Skeletal muscle tissue (tissue), 3 donors: ENCODE measurements at regions not wholly inside any gene's neighbourhood (a gene's known extent, or its start where the extent isn't known, plus 50 kb on each side); places are given as distances from the start of the nearest gene placed in this dataset.

Source experiments
- H3K27ac ChIP-seq: one replicate; pipeline ENCODE4 v1.7.0; 2013; ENCODE audit warnings: mild to moderate bottlenecking, low read depth, low read length, inconsistent platforms
- H3K27me3 ChIP-seq, 3 donors: one replicate each; pipeline ENCODE4 v1.7.0; 2013; ENCODE audit warnings: low read length in 3 of 3; ENCODE audit not compliant: control insufficient read depth in 3 of 3, insufficient read depth in 3 of 3
- H3K36me3 ChIP-seq, 3 donors: one replicate each; pipeline ENCODE4 v1.7.0; 2013; ENCODE audit warnings: low read length in 3 of 3; ENCODE audit not compliant: control insufficient read depth in 3 of 3, insufficient read depth in 3 of 3
- H3K4me1 ChIP-seq, 3 donors: one replicate each; pipeline ENCODE4 v1.7.0; 2013; ENCODE audit warnings: low read length in 3 of 3, mild to moderate bottlenecking in 3 of 3; ENCODE audit not compliant: control insufficient read depth in 3 of 3, insufficient read depth in 3 of 3
- H3K4me3 ChIP-seq, 3 donors: one replicate each; pipeline ENCODE4 v1.7.0; 2013; ENCODE audit warnings: low read length in 3 of 3
- H3K9ac ChIP-seq, 3 donors: one replicate each; pipeline ENCODE4 v1.7.0; 2013; ENCODE audit warnings: low read length in 3 of 3, mild to moderate bottlenecking in 3 of 3, moderate library complexity in 2 of 3, low read depth in 1 of 3
- H3K9me3 ChIP-seq, 3 donors: one replicate each; pipeline ENCODE4 v1.7.0; 2013; ENCODE audit warnings: low read length in 3 of 3; ENCODE audit not compliant: control insufficient read depth in 3 of 3
- donor health status: Osteomylitis.

- Histone ChIP-seq H3K9me3 (peaks cover 0 to 7% (median 4%) of the 10 kb centered on the region in 3 donors), H3K9ac (no peak overlapping the region), H3K4me3 (no peak overlapping the region), H3K27ac (no peak overlapping the region), H3K36me3 (no peaks in the 10 kb centered on the region), H3K4me1 (no peaks in the 10 kb centered on the region), H3K27me3 (peaks cover 4 to 19% (median 10%) of the 10 kb centered on the region in 3 donors)
Measured at GRCh38 chr22:48567213-48567975, 1260.3 kb downstream of the BRD1 start.

GRCh38 chr22:48566741-48567140 lies 1260.9 kb downstream of the BRD1 start:
- no peak overlapping the region for H3K4me3 ChIP-seq
- H3K27ac ChIP-seq, result no peak overlapping the region

GRCh38 chr22:48565901-48566501 lies 1261.7 kb downstream of the BRD1 start:
- peaks cover 0 to 7% (median 4%) of the 10 kb centered on the region in 3 donors for H3K9me3 ChIP-seq
- no peak overlapping the region for H3K9ac ChIP-seq
- no peak overlapping the region for H3K4me3 ChIP-seq
- H3K27me3 ChIP-seq, result peaks cover 4 to 19% (median 10%) of the 10 kb centered on the region in 3 donors
- H3K36me3 ChIP-seq, result no peaks in the 10 kb centered on the region
- no peak overlapping the region for H3K27ac ChIP-seq
- H3K4me1 ChIP-seq, result no peaks in the 10 kb centered on the region

More at GRCh38 chr22:48566741-48567140, 1260.9 kb downstream of the BRD1 start:
- no peak overlapping the region for H3K9ac ChIP-seq
- no peaks in the 10 kb centered on the region for H3K36me3 ChIP-seq
- H3K9me3 ChIP-seq, result peaks cover 0 to 7% (median 4%) of the 10 kb centered on the region in 3 donors
- H3K27me3 ChIP-seq, result peaks cover 4 to 19% (median 10%) of the 10 kb centered on the region in 3 donors
- H3K4me1 ChIP-seq, result no peaks in the 10 kb centered on the region

GRCh38 chr22:48564995-48565394 lies 1262.7 kb downstream of the BRD1 start:
- Histone ChIP-seq H3K4me1 (no peaks in the 10 kb centered on the region), H3K27ac (no peak overlapping the region), H3K9me3 (peaks cover 0 to 3% (median 0%) of the 10 kb centered on the region in 3 donors), H3K9ac (no peak overlapping the region), H3K36me3 (no peaks in the 10 kb centered on the region), H3K4me3 (no peak overlapping the region), H3K27me3 (peaks cover 4 to 19% (median 10%) of the 10 kb centered on the region in 3 donors)

GRCh38 chr22:48563966-48564330 lies 1263.7 kb downstream of the BRD1 start:
- Histone ChIP-seq H3K4me1 (no peaks in the 10 kb centered on the region), H3K27ac (no peak overlapping the region), H3K9me3 (no peaks in the 10 kb centered on the region), H3K36me3 (no peaks in the 10 kb centered on the region), H3K9ac (no peak overlapping the region), H3K4me3 (no peak overlapping the region), H3K27me3 (peaks cover 4 to 19% (median 10%) of the 10 kb centered on the region in 3 donors)

GRCh38 chr22:48563118-48563965 lies 1264.3 kb downstream of the BRD1 start:
- Histone ChIP-seq H3K27ac (no peak overlapping the region), H3K27me3 (peaks cover 4 to 19% (median 10%) of the 10 kb centered on the region in 3 donors)

GRCh38 chr22:48561676-48562075 lies 1266.0 kb downstream of the BRD1 start:
- Histone ChIP-seq H3K4me1 (no peaks in the 10 kb centered on the region), H3K9me3 (no peaks in the 10 kb centered on the region), H3K27ac (no peak overlapping the region), H3K27me3 (peaks cover under 1 to 8% (median 3%) of the 10 kb centered on the region in 3 donors), H3K36me3 (no peaks in the 10 kb centered on the region), H3K4me3 (no peak overlapping the region), H3K9ac (no peak overlapping the region)

More at GRCh38 chr22:48563118-48563965, 1264.3 kb downstream of the BRD1 start:
- no peaks in the 10 kb centered on the region for H3K36me3 ChIP-seq
- no peaks in the 10 kb centered on the region for H3K4me1 ChIP-seq
- no peak overlapping the region for H3K9ac ChIP-seq
- no peak overlapping the region for H3K4me3 ChIP-seq
- H3K9me3 ChIP-seq, result no peaks in the 10 kb centered on the region

GRCh38 chr22:48560836-48561235 lies 1266.8 kb downstream of the BRD1 start:
- no peaks in the 10 kb centered on the region for H3K4me1 ChIP-seq
- no peak overlapping the region for H3K4me3 ChIP-seq
- peaks cover 0 to 4% (median 2%) of the 10 kb centered on the region in 3 donors for H3K27me3 ChIP-seq

GRCh38 chr22:48560389-48560751 lies 1267.3 kb downstream of the BRD1 start:
- H3K27ac ChIP-seq, result no peak overlapping the region
- H3K9ac ChIP-seq, result no peak overlapping the region
- H3K4me3 ChIP-seq, result no peak overlapping the region
- H3K4me1 ChIP-seq, result no peaks in the 10 kb centered on the region
- no peaks in the 10 kb centered on the region for H3K9me3 ChIP-seq
- H3K36me3 ChIP-seq, result no peaks in the 10 kb centered on the region
- H3K27me3 ChIP-seq, result peaks cover 0 to 8% (median 4%) of the 10 kb centered on the region in 3 donors

More at GRCh38 chr22:48560836-48561235, 1266.8 kb downstream of the BRD1 start:
- no peaks in the 10 kb centered on the region for H3K9me3 ChIP-seq
- H3K36me3 ChIP-seq, result no peaks in the 10 kb centered on the region
- no peak overlapping the region for H3K9ac ChIP-seq
- H3K27ac ChIP-seq, result no peak overlapping the region
